ENCODE measurements at regions not wholly inside any gene's neighbourhood (a gene's known extent, or its start where the extent isn't known, plus 50 kb on each side); places are given as distances from the start of the nearest gene placed in this dataset.

DNA sequence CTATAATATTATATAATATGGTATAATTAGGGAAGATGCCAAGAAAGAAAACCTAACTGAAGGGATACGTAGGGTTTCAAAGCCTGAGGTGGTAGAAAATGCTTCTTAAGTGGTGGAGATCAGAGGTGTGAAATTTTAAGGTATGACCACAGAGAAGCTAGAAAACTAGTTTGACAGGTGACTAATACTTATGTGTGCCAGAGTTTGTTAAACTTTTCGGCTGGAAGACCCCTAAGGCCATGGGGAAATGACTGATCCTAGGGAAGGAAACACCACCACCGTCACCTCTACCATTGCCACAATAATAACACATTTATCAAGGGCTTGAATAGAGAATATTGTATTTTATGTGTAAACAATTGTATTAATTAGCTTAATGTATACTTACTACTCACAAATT, 261.4 kb upstream of the GBE1 start:
- Histone ChIP-seq H3K4me1 (no peaks in the 10 kb centered on the region), H3K9me3 (no peaks in the 10 kb centered on the region), H3K4me3 (no peak overlapping the region), H3K36me3 (no peaks in the 10 kb centered on the region), H3K27ac (no peak overlapping the region), H3K27me3 (no peaks in the 10 kb centered on the region)
- DNase-seq (no peak), ATAC-seq (no peak)
- in situ Hi-C loops (cut with MboI; ENCODE audit: low sequenced_read_pairs in 4 of 4) = no loop called here
- TF ChIP-seq, protein P1, sequence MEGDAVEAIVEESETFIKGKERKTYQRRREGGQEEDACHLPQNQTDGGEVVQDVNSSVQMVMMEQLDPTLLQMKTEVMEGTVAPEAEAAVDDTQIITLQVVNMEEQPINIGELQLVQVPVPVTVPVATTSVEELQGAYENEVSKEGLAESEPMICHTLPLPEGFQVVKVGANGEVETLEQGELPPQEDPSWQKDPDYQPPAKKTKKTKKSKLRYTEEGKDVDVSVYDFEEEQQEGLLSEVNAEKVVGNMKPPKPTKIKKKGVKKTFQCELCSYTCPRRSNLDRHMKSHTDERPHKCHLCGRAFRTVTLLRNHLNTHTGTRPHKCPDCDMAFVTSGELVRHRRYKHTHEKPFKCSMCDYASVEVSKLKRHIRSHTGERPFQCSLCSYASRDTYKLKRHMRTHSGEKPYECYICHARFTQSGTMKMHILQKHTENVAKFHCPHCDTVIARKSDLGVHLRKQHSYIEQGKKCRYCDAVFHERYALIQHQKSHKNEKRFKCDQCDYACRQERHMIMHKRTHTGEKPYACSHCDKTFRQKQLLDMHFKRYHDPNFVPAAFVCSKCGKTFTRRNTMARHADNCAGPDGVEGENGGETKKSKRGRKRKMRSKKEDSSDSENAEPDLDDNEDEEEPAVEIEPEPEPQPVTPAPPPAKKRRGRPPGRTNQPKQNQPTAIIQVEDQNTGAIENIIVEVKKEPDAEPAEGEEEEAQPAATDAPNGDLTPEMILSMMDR (IDR thresholded peaks at IDR 0.05 in 4 of 5, conservative IDR thresholded peaks at IDR 0.05 in 1 of 5) = no peak
- no peak for TF ChIP-seq POLR2A (IDR thresholded peaks at IDR 0.05)
- intact Hi-C loops (cut with DNase I; ENCODE audit: low total_unique reads) = no loop called here

DNA sequence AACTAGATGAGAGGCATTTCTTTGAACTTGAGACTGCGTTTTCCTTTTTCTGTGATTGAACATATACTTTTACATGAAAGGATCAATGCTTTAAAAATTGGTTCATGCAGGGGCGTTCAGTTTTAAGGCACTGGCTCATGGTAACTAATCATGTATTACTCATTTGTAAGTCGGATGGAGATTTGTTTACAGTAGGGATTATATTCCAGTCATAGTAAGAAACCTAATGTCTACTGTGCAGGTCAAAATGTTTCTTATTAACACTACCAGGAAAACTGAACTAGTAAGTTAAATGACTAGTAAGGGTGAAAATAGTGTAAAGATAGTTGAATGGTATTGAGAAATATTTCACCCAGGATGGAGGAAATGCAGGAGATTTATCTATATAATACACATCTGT, 258.8 kb upstream of the GBE1 start:
- TF ChIP-seq, protein P1 (IDR thresholded peaks at IDR 0.05 in 4 of 5, conservative IDR thresholded peaks at IDR 0.05 in 1 of 5) = no peak
- TF ChIP-seq POLR2A (IDR thresholded peaks at IDR 0.05) = no peak
- Histone ChIP-seq H3K4me1 (no peaks in the 10 kb centered on the region), H3K36me3 (no peaks in the 10 kb centered on the region), H3K27ac (no peak overlapping the region), H3K4me3 (no peak overlapping the region), H3K27me3 (no peaks in the 10 kb centered on the region), H3K9me3 (no peaks in the 10 kb centered on the region)
- intact Hi-C loops (cut with DNase I; ENCODE audit: low total_unique reads) (no loop called here), in situ Hi-C loops (cut with MboI; ENCODE audit: low sequenced_read_pairs in 4 of 4) (no loop called here)
- DNase-seq (no peak), ATAC-seq (no peak)

DNA sequence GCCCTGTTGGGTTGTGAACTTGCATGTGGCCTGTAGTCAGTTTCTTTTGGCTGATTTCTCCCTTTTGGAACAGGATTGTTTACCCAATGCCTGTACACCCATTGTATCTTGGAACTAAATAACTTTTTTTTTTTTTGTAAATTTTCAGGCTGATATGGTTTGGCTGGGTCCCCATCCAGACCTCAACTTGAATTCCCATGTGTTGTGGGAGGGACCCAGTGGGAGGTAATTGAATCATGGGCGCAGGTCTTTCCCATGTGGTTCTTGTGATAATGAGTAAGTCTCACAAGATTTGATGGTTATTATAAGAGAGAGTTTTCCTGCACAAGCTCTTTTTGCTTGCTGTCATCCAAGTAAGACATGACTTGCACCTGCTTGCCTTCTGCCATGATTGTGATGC, 253.8 kb upstream of the GBE1 start:
- DNase-seq = no peak
- Histone ChIP-seq H3K4me3 (no peak overlapping the region), H3K27ac (no peak overlapping the region), H3K4me1 (no peaks in the 10 kb centered on the region), H3K9me3 (no peaks in the 10 kb centered on the region), H3K27me3 (no peaks in the 10 kb centered on the region), H3K36me3 (no peaks in the 10 kb centered on the region)
- in situ Hi-C loops (cut with MboI; ENCODE audit: low sequenced_read_pairs in 4 of 4) (no loop called here), intact Hi-C loops (cut with DNase I; ENCODE audit: low total_unique reads) (no loop called here)
- TF ChIP-seq POLR2A (IDR thresholded peaks at IDR 0.05) = no peak
- TF ChIP-seq, protein P1 (IDR thresholded peaks at IDR 0.05 in 4 of 5, conservative IDR thresholded peaks at IDR 0.05 in 1 of 5) = no peak
- ATAC-seq = no peak

DNA sequence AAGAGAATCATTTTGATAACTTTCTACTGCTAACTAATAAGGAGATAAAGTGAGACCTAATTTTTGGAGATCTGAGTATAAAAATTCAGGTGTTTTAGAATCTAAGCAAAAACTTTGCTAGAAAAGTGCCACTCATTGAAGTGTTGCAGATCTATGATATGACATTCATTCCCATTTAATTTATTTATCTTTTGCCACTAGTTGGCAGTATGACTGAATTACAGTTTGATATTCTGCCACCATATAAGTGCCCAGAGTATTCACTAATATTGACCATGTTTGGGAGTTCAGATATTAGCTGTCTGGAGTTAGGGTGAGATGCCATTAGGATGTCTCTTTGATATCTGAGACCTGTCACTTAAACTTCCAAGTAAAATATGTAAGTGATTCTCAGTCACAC, 251.3 kb upstream of the GBE1 start:
- DNase-seq (no peak), ATAC-seq (no peak)
- TF ChIP-seq, protein P1 (IDR thresholded peaks at IDR 0.05 in 4 of 5, conservative IDR thresholded peaks at IDR 0.05 in 1 of 5) = no peak
- Histone ChIP-seq H3K4me3 (no peak overlapping the region), H3K36me3 (no peaks in the 10 kb centered on the region), H3K27ac (no peak overlapping the region), H3K9me3 (no peaks in the 10 kb centered on the region), H3K4me1 (no peaks in the 10 kb centered on the region), H3K27me3 (no peaks in the 10 kb centered on the region)
- intact Hi-C loops (cut with DNase I; ENCODE audit: low total_unique reads) = no loop called here
- in situ Hi-C loops (cut with MboI; ENCODE audit: low sequenced_read_pairs in 4 of 4) = no loop called here

DNA sequence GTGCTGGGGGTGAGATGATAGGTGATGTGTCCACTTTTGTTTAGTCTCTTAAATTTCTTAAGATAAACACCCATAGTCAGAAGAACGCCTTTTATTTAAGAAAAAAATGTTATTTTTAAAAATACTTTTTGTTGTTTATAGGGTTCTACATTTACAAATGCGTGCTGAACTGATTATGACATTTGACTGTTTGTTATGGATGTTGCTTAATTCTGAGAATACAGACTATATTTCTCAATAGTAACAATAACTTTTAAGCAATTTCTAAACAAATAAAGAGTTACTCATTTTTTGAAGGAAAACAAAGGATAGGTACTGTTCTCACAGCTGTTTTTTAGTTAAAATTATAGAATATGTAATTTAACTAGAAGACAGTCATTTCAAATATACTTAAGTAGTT, 249.9 kb upstream of the GBE1 start:
- ATAC-seq (no peak), DNase-seq (no peak)
- H3K36me3 ChIP-seq = no peaks in the 10 kb centered on the region
- no peaks in the 10 kb centered on the region for H3K27me3 ChIP-seq
- H3K9me3 ChIP-seq = no peaks in the 10 kb centered on the region
- H3K4me1 ChIP-seq = no peaks in the 10 kb centered on the region
- intact Hi-C loops (cut with DNase I; ENCODE audit: low total_unique reads) (no loop called here), in situ Hi-C loops (cut with MboI; ENCODE audit: low sequenced_read_pairs in 4 of 4) (no loop called here)
- no peak overlapping the region for H3K27ac ChIP-seq
- H3K4me3 ChIP-seq = no peak overlapping the region
- no peak for TF ChIP-seq POLR2A (IDR thresholded peaks at IDR 0.05)
- TF ChIP-seq, protein P1 (IDR thresholded peaks at IDR 0.05 in 4 of 5, conservative IDR thresholded peaks at IDR 0.05 in 1 of 5) = no peak
